Femur (tissue), 1 donor: ENCODE measurements at regions not wholly inside any gene's neighbourhood (a gene's known extent, or its start where the extent isn't known, plus 50 kb on each side); places are given as distances from the start of the nearest gene placed in this dataset.

ENCODE experiments used
- DNase-seq: peaks from one replicate; pipeline ENCODE4 v3.0.0-alpha.2; 2017

- no peak for DNase-seq
Observed at GRCh38 chr17:6208608-6209180, 138.5 kb downstream of the WSCD1 start.

GRCh38 chr17:6205525-6205924 is 135.3 kb downstream of the WSCD1 start:
- no peak for DNase-seq

- DNase-seq, result no peak
Observed at GRCh38 chr17:6205033-6205432, 134.9 kb downstream of the WSCD1 start.

DNA sequence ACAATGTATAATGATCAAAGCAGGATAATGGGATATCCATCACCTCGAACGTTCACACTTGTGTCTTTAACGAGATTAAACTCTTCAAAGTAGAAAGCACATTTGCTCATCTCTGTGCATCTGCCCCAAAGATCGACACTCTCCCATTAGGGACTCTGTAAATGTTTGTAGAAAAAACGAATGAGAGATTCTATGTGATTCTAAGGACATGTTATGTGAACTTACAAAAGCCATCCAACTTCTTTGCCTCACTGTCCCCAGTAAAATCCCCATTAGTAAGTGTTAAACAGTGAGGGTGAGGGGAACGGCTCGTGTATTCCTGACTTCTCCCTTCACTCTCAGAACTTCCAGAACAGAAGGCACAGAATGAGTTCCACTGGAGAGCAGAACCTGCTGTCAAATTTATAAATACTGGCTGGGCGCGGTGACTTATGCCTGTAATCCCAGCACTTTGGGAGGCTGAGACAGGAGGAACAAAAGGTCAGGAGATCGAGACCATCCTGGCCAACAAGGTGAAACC is 134.1 kb downstream of the WSCD1 start:
- DNase-seq, result no peak

DNA sequence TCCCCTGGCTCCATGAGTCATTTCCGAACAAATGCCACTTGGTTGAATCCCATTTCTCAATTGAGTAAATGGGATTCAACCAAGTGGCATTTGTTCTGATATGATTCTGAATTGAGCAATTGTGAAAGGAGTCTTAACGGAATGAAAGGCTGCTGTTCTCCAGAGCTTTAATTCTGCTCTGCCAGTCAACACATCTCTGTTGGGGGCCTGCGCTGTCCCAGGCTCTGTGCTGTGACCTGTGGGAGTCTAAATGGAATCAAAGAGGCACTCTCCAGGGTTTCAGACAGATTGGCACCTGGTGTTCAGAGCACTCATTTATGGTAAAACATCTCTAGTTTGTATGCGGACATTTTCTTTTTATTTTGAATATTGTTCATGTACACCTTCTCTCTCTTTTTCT is 126.2 kb downstream of the WSCD1 start:
- DNase-seq, result no peak

DNA sequence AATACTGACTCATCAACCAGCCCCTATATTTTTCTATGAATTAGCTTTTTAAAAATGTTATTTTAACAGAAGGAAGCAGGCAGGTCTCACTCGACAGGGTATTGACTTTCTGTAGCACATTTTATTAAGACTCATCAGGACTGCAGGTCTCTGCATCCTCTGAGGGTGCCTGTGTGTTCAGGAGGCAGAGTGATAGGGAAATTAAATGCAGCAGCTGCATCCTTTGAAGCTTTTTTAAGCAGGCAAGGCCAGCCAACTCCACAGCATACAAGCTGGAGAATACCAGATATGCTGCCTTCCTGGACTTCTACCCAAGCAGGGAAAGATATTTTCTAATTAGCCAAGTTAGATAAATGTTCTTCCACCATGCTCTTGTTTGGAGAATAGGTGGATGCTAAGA is 124.9 kb downstream of the WSCD1 start:
- no peak for DNase-seq

DNA sequence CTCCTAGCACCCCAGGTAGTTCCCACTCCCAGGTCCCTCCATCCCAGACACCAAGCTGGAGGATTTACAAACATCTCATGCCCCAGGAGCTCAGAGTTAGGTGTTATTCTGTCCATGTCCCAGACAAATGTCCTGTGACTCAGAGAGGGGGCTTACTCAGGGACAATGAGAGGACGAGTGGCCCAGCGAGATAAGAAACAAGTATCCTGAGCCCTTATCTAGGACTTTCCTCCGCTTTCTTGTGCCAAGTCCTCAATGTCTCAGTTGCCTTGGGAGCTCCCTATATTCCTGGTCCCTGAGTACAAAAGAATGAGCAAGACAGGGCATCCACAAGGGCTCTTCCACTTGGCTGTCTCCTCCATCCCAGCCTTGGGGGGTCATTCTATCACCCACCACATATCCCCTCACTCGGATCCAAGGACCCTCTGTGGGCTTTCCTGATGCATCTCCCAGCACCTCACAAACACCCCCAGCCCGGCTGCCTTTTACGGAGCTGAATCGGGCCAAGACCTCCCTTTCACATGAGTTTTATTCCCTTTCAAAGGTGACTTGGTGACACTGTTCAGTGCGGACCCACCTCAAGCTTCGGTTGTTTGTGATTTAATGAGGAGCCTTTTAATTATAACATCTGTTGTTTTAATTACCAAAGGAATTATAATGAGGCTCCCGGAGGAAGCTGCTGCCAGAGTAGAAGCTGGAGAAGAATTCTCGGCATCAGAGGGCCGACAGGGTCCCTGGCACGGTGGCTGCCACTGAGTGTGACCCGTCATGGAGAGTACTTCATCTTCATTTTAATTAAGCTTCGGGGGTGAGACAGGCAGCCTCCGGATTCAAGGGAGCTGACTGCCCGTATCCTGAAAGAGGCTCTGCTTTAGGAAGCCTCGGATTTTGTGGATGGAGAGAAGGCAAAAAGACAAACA is 121.5 kb downstream of the WSCD1 start:
- no peak for DNase-seq

DNA sequence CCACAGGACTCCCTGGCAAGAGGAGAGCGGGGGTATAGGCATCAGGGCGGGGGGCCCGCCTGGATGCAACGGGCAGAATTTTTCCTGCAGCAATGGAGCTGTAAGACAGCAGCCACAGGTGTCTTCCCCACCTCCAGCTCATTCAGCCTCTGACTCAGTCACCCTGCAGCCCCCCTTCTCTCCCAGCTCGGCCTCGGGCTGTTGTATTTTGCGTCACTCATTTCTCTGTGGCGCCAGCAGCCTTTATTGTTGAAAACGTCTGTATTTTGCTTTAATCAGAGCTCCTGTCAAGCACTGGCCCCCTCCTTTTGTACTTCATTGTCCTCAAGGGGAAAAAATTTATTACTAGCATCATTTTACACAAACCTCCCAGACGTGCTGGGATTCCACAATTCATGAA is 117.7 kb downstream of the WSCD1 start:
- DNase-seq, result no peak

GRCh38 chr17:6186998-6187397 is 116.8 kb downstream of the WSCD1 start:
- no peak for DNase-seq

GRCh38 chr17:6184508-6184907 is 114.3 kb downstream of the WSCD1 start:
- DNase-seq, result no peak

DNA sequence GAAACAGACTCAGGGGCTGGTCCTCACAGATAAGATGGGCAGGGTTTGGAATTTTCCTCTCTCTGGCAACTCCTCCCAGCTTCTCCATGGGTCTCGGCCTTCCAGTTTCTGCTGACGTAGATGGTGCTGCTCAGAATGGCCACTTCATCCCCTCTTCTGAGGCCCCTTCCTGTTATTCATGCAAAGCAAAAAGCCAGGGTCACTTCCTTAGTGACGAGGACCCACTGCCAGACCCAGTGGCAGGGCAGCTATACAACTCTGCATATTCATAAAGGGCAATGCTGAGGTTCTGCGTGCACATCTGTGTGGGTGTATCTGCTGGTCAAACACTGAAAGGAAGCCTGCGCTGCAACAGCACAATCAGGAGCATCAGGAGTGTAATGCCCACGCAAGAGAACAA is 108.8 kb downstream of the WSCD1 start:
- DNase-seq, result peak; percentile 36

GRCh38 chr17:6177941-6178694 is 107.9 kb downstream of the WSCD1 start:
- no peak for DNase-seq
